ENCODE measurements at regions not wholly inside any gene's neighbourhood (a gene's known extent, or its start where the extent isn't known, plus 50 kb on each side); places are given as distances from the start of the nearest gene placed in this dataset.

- H3K4me1 Mint-ChIP-seq = peaks cover 12% of the 10 kb centered on the region
- no peak overlapping the region for H3K27ac Mint-ChIP-seq
- peaks cover 15% of the 10 kb centered on the region for H3K27me3 Mint-ChIP-seq
- no peak overlapping the region for H3K4me3 Mint-ChIP-seq
- H3K36me3 Mint-ChIP-seq = no peaks in the 10 kb centered on the region
- H3K9me3 Mint-ChIP-seq = no peaks in the 10 kb centered on the region
These were observed 81.2 kb downstream of the C16orf95 start for GRCh38 chr16:87235810-87236515.

- Mint-ChIP-seq H3K4me1 (peaks cover 12% of the 10 kb centered on the region), H3K27ac (no peak overlapping the region), H3K9me3 (no peaks in the 10 kb centered on the region), H3K36me3 (no peaks in the 10 kb centered on the region), H3K27me3 (peaks cover 15% of the 10 kb centered on the region), H3K4me3 (no peak overlapping the region)
These were observed 80.6 kb downstream of the C16orf95 start for GRCh38 chr16:87236516-87237115.

GRCh38 chr16:87238361-87238715 lies 78.9 kb downstream of the C16orf95 start:
- Mint-ChIP-seq H3K9me3 (no peaks in the 10 kb centered on the region), H3K4me3 (no peak overlapping the region), H3K36me3 (no peaks in the 10 kb centered on the region), H3K27me3 (peaks cover 14% of the 10 kb centered on the region), H3K27ac (no peak overlapping the region), H3K4me1 (peaks cover 12% of the 10 kb centered on the region)

GRCh38 chr16:87239545-87239944 lies 77.6 kb downstream of the C16orf95 start:
- no peak overlapping the region for H3K27ac Mint-ChIP-seq
- peaks cover 14% of the 10 kb centered on the region for H3K27me3 Mint-ChIP-seq
- no peaks in the 10 kb centered on the region for H3K9me3 Mint-ChIP-seq
- peaks cover 12% of the 10 kb centered on the region for H3K4me1 Mint-ChIP-seq
- H3K36me3 Mint-ChIP-seq = no peaks in the 10 kb centered on the region
- no peak overlapping the region for H3K4me3 Mint-ChIP-seq

- Mint-ChIP-seq H3K27me3 (peaks cover 11% of the 10 kb centered on the region), H3K9me3 (no peaks in the 10 kb centered on the region), H3K4me1 (peaks cover 12% of the 10 kb centered on the region), H3K36me3 (no peaks in the 10 kb centered on the region), H3K4me3 (no peak overlapping the region), H3K27ac (no peak overlapping the region)
These were observed 76.7 kb downstream of the C16orf95 start for GRCh38 chr16:87240211-87241136.

- peaks cover 7% of the 10 kb centered on the region for H3K4me1 Mint-ChIP-seq
- H3K4me3 Mint-ChIP-seq = no peak overlapping the region
- no peaks in the 10 kb centered on the region for H3K9me3 Mint-ChIP-seq
- H3K36me3 Mint-ChIP-seq = no peaks in the 10 kb centered on the region
- peaks cover 7% of the 10 kb centered on the region for H3K27me3 Mint-ChIP-seq
- H3K27ac Mint-ChIP-seq = no peak overlapping the region
These were observed 75.9 kb downstream of the C16orf95 start for GRCh38 chr16:87241137-87241771.

- H3K27ac Mint-ChIP-seq = no peak overlapping the region
- no peak overlapping the region for H3K4me3 Mint-ChIP-seq
- H3K9me3 Mint-ChIP-seq = no peaks in the 10 kb centered on the region
- peaks cover 1% of the 10 kb centered on the region for H3K27me3 Mint-ChIP-seq
- no peaks in the 10 kb centered on the region for H3K36me3 Mint-ChIP-seq
- H3K4me1 Mint-ChIP-seq = no peaks in the 10 kb centered on the region
These were observed 73.7 kb downstream of the C16orf95 start for GRCh38 chr16:87243478-87243877.

- no peak overlapping the region for H3K4me3 Mint-ChIP-seq
These were observed 72.5 kb downstream of the C16orf95 start for GRCh38 chr16:87244636-87245197.

GRCh38 chr16:87245511-87245910 lies 71.7 kb downstream of the C16orf95 start:
- no peak overlapping the region for H3K4me3 Mint-ChIP-seq
- H3K36me3 Mint-ChIP-seq = no peaks in the 10 kb centered on the region
- H3K27ac Mint-ChIP-seq = no peak overlapping the region
- H3K27me3 Mint-ChIP-seq = peaks cover 1% of the 10 kb centered on the region
- H3K9me3 Mint-ChIP-seq = no peaks in the 10 kb centered on the region
- no peaks in the 10 kb centered on the region for H3K4me1 Mint-ChIP-seq

More at GRCh38 chr16:87244636-87245197, 72.5 kb downstream of the C16orf95 start:
- Mint-ChIP-seq H3K27me3 (peaks cover 1% of the 10 kb centered on the region), H3K27ac (no peak overlapping the region), H3K36me3 (no peaks in the 10 kb centered on the region), H3K4me1 (no peaks in the 10 kb centered on the region), H3K9me3 (no peaks in the 10 kb centered on the region)

- no peak overlapping the region for H3K4me3 Mint-ChIP-seq
- no peak overlapping the region for H3K27ac Mint-ChIP-seq
- no peaks in the 10 kb centered on the region for H3K4me1 Mint-ChIP-seq
- no peaks in the 10 kb centered on the region for H3K36me3 Mint-ChIP-seq
- H3K27me3 Mint-ChIP-seq = peaks cover 1% of the 10 kb centered on the region
- H3K9me3 Mint-ChIP-seq = no peaks in the 10 kb centered on the region
These were observed 70.7 kb downstream of the C16orf95 start for GRCh38 chr16:87246269-87247065.

GRCh38 chr16:87248714-87249113 lies 68.5 kb downstream of the C16orf95 start:
- Mint-ChIP-seq H3K27ac (no peak overlapping the region), H3K4me3 (no peak overlapping the region)

GRCh38 chr16:87249425-87249824 lies 67.8 kb downstream of the C16orf95 start:
- H3K27me3 Mint-ChIP-seq = peaks cover 1% of the 10 kb centered on the region
- H3K4me1 Mint-ChIP-seq = no peaks in the 10 kb centered on the region
- no peaks in the 10 kb centered on the region for H3K36me3 Mint-ChIP-seq
- no peak overlapping the region for H3K4me3 Mint-ChIP-seq
- H3K27ac Mint-ChIP-seq = no peak overlapping the region
- no peaks in the 10 kb centered on the region for H3K9me3 Mint-ChIP-seq

More at GRCh38 chr16:87248714-87249113, 68.5 kb downstream of the C16orf95 start:
- Mint-ChIP-seq H3K36me3 (no peaks in the 10 kb centered on the region), H3K4me1 (no peaks in the 10 kb centered on the region), H3K9me3 (no peaks in the 10 kb centered on the region), H3K27me3 (peaks cover 1% of the 10 kb centered on the region)

GRCh38 chr16:87250431-87250960 lies 66.7 kb downstream of the C16orf95 start:
- H3K27me3 Mint-ChIP-seq = peaks cover 1% of the 10 kb centered on the region
- no peak overlapping the region for H3K27ac Mint-ChIP-seq
- H3K36me3 Mint-ChIP-seq = no peaks in the 10 kb centered on the region
- no peaks in the 10 kb centered on the region for H3K4me1 Mint-ChIP-seq
- no peak overlapping the region for H3K4me3 Mint-ChIP-seq
- no peaks in the 10 kb centered on the region for H3K9me3 Mint-ChIP-seq

- Mint-ChIP-seq H3K27me3 (no peaks in the 10 kb centered on the region), H3K9me3 (no peaks in the 10 kb centered on the region), H3K36me3 (no peaks in the 10 kb centered on the region), H3K4me1 (no peaks in the 10 kb centered on the region), H3K4me3 (no peak overlapping the region), H3K27ac (no peak overlapping the region)
These were observed 64.8 kb downstream of the C16orf95 start for GRCh38 chr16:87252269-87252970.

Measured in activated naive CD4-positive, alpha-beta T cell treated with anti-CD3 and anti-CD28 coated beads, Interleukin-2, amount 50 U/mL, for 24 hours (primary cell).